ENCODE measurements at regions not wholly inside any gene's neighbourhood (a gene's known extent, or its start where the extent isn't known, plus 50 kb on each side); places are given as distances from the start of the nearest gene placed in this dataset.

DNA sequence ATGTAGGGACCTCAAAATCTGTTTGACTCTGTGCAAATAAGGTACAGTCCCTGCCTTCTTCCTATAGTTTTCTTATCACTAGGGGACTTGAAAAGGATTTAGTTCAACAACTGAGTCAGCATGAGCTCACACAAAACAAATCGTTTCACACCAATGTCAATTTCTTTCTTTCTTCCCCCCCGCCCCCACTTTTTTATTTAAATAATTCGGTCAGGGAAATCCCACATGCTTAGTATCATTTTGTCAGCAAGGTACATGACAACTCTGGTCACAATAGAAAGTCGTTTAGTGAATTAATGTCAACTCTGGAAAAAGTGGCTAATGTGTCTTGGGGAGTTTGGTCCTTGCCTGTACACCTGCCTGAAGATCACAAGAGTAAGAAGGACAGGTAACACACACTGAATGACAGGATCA lies 232.2 kb upstream of the PLEKHG7 start:
- Mint-ChIP-seq H3K4me1 (peaks cover 38% of the 10 kb centered on the region), H3K36me3 (ENCODE audit: low read depth) (no peaks in the 10 kb centered on the region), H3K9me3 (no peaks in the 10 kb centered on the region; the same call in 2 of the 3 replicates), H3K27me3 (ENCODE audit: insufficient read depth, low read depth, poor library complexity) (peaks cover 2% of the 10 kb centered on the region), H3K4me3 (no peak overlapping the region), H3K27ac (no peak overlapping the region)
- no peak overlapping the region for H3K27ac ChIP-seq (ENCODE audit: low read depth)
- H3K4me2 ChIP-seq: no peak overlapping the region
- H2AFZ ChIP-seq: no peak overlapping the region
- ATAC-seq (no peak), DNase-seq (ENCODE audit: low spot score) (no peak)
- H3K27me3 ChIP-seq (ENCODE audit: insufficient read depth): no peaks in the 10 kb centered on the region
- no peaks in the 10 kb centered on the region for H3K36me3 ChIP-seq (ENCODE audit: insufficient read depth)
- TF ChIP-seq NANOG (IDR thresholded peaks at IDR 0.05; ENCODE audit: borderline replicate concordance): no peak
- TF ChIP-seq, protein P1, sequence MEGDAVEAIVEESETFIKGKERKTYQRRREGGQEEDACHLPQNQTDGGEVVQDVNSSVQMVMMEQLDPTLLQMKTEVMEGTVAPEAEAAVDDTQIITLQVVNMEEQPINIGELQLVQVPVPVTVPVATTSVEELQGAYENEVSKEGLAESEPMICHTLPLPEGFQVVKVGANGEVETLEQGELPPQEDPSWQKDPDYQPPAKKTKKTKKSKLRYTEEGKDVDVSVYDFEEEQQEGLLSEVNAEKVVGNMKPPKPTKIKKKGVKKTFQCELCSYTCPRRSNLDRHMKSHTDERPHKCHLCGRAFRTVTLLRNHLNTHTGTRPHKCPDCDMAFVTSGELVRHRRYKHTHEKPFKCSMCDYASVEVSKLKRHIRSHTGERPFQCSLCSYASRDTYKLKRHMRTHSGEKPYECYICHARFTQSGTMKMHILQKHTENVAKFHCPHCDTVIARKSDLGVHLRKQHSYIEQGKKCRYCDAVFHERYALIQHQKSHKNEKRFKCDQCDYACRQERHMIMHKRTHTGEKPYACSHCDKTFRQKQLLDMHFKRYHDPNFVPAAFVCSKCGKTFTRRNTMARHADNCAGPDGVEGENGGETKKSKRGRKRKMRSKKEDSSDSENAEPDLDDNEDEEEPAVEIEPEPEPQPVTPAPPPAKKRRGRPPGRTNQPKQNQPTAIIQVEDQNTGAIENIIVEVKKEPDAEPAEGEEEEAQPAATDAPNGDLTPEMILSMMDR (conservative IDR thresholded peaks at IDR 0.05; ENCODE audit: low read depth in 2 of 2): no peak
- TF ChIP-seq STAT1 (IDR thresholded peaks at IDR 0.05; ENCODE audit: unreplicated experiment): no peak
- no peak for TF ChIP-seq JUNB (IDR thresholded peaks at IDR 0.05; ENCODE audit: unreplicated experiment)
- TF ChIP-seq, protein P2, sequence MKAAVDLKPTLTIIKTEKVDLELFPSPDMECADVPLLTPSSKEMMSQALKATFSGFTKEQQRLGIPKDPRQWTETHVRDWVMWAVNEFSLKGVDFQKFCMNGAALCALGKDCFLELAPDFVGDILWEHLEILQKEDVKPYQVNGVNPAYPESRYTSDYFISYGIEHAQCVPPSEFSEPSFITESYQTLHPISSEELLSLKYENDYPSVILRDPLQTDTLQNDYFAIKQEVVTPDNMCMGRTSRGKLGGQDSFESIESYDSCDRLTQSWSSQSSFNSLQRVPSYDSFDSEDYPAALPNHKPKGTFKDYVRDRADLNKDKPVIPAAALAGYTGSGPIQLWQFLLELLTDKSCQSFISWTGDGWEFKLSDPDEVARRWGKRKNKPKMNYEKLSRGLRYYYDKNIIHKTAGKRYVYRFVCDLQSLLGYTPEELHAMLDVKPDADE (IDR thresholded peaks at IDR 0.05): no peak
- no peak for TF ChIP-seq ZNF114 (CRISPR knock-in tag; IDR thresholded peaks at IDR 0.05)
- TF ChIP-seq, protein P3, sequence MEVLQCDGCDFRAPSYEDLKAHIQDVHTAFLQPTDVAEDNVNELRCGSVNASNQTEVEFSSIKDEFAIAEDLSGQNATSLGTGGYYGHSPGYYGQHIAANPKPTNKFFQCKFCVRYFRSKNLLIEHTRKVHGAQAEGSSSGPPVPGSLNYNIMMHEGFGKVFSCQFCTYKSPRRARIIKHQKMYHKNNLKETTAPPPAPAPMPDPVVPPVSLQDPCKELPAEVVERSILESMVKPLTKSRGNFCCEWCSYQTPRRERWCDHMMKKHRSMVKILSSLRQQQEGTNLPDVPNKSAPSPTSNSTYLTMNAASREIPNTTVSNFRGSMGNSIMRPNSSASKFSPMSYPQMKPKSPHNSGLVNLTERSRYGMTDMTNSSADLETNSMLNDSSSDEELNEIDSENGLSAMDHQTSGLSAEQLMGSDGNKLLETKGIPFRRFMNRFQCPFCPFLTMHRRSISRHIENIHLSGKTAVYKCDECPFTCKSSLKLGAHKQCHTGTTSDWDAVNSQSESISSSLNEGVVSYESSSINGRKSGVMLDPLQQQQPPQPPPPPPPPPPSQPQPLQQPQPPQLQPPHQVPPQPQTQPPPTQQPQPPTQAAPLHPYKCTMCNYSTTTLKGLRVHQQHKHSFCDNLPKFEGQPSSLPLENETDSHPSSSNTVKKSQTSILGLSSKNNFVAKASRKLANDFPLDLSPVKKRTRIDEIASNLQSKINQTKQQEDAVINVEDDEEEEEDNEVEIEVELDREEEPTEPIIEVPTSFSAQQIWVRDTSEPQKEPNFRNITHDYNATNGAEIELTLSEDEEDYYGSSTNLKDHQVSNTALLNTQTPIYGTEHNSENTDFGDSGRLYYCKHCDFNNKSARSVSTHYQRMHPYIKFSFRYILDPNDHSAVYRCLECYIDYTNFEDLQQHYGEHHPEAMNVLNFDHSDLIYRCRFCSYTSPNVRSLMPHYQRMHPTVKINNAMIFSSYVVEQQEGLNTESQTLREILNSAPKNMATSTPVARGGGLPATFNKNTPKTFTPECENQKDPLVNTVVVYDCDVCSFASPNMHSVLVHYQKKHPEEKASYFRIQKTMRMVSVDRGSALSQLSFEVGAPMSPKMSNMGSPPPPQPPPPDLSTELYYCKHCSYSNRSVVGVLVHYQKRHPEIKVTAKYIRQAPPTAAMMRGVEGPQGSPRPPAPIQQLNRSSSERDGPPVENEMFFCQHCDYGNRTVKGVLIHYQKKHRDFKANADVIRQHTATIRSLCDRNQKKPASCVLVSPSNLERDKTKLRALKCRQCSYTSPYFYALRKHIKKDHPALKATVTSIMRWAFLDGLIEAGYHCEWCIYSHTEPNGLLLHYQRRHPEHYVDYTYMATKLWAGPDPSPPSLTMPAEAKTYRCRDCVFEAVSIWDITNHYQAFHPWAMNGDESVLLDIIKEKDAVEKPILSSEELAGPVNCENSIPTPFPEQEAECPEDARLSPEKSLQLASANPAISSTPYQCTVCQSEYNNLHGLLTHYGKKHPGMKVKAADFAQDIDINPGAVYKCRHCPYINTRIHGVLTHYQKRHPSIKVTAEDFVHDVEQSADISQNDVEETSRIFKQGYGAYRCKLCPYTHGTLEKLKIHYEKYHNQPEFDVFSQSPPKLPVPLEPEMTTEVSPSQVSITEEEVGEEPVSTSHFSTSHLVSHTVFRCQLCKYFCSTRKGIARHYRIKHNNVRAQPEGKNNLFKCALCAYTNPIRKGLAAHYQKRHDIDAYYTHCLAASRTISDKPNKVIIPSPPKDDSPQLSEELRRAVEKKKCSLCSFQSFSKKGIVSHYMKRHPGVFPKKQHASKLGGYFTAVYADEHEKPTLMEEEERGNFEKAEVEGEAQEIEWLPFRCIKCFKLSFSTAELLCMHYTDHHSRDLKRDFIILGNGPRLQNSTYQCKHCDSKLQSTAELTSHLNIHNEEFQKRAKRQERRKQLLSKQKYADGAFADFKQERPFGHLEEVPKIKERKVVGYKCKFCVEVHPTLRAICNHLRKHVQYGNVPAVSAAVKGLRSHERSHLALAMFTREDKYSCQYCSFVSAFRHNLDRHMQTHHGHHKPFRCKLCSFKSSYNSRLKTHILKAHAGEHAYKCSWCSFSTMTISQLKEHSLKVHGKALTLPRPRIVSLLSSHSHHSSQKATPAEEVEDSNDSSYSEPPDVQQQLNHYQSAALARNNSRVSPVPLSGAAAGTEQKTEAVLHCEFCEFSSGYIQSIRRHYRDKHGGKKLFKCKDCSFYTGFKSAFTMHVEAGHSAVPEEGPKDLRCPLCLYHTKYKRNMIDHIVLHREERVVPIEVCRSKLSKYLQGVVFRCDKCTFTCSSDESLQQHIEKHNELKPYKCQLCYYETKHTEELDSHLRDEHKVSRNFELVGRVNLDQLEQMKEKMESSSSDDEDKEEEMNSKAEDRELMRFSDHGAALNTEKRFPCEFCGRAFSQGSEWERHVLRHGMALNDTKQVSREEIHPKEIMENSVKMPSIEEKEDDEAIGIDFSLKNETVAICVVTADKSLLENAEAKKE (CRISPR knock-in tag; IDR thresholded peaks at IDR 0.05): no peak
- TF ChIP-seq EZH2 (IDR thresholded peaks at IDR 0.05; ENCODE audit: low read depth, unreplicated experiment): no peak
- no peak for TF ChIP-seq CREB1 (CRISPR knock-in tag; IDR thresholded peaks at IDR 0.05; ENCODE audit: low read depth)
- TF ChIP-seq ZNF331 (CRISPR knock-in tag; IDR thresholded peaks at IDR 0.05; ENCODE audit: low read depth): no peak
- H3K9me2 ChIP-seq (ENCODE audit: insufficient read depth): no peaks in the 10 kb centered on the region
- H3K79me2 ChIP-seq (replicated peaks; ENCODE audit: insufficient read depth): no peaks in the 10 kb centered on the region
- H4K20me1 ChIP-seq (replicated peaks; ENCODE audit: insufficient read depth): no peaks in the 10 kb centered on the region
- no peaks in the 10 kb centered on the region for H3F3A ChIP-seq (replicated peaks; ENCODE audit: low read depth)
- H3K4me1 ChIP-seq (ENCODE audit: insufficient read depth): peaks cover 38% of the 10 kb centered on the region
- no peak overlapping the region for H3K4me3 ChIP-seq

All from GM23338 (cell line).